Mucosa of descending colon (tissue), 3 donors: ENCODE measurements at regions not wholly inside any gene's neighbourhood (a gene's known extent, or its start where the extent isn't known, plus 50 kb on each side); places are given as distances from the start of the nearest gene placed in this dataset.

Source experiments
- ATAC-seq: fragments of 200-7000 bp; cut with Tn5 transposase; one replicate; pipeline ENCODE4 v1.9.1; 2020; ENCODE audit warnings: mild to moderate bottlenecking, moderate library complexity
- DNase-seq, 3 donors: peaks; one replicate each; pipeline ENCODE4 v3.0.0-alpha.2; 2020
- H3K36me3 ChIP-seq: fragments of 200-600 bp; one replicate; pipeline ENCODE4 v1.8.0; 2021; ENCODE audit warnings: low read depth, mild to moderate bottlenecking
- H3K4me1 ChIP-seq: fragments of 200-600 bp; one replicate; pipeline ENCODE4 v1.8.0; 2021; ENCODE audit warnings: low read depth, mild to moderate bottlenecking
- H3K4me3 ChIP-seq: fragments of 200-600 bp; one replicate; pipeline ENCODE4 v1.8.0; 2021; ENCODE audit warnings: mild to moderate bottlenecking
- H3K9me3 ChIP-seq: fragments of 200-600 bp; one replicate; pipeline ENCODE4 v1.8.0; 2021; ENCODE audit warnings: mild to moderate bottlenecking
- CTCF ChIP-seq: fragments of 200-600 bp; IDR thresholded peaks from one replicate; pipeline ENCODE4 v1.8.0; 2022; ENCODE audit warnings: antibody characterized with exemption, mild to moderate bottlenecking
- intact Hi-C, 2 donors: fragments of 100-400 bp; cut with DNase I in 1 of 2; cut with micrococcal nuclease in 1 of 2; formaldehyde crosslinking; loops; one replicate each; pipeline versions ENCODE4 v1.11.0 to v1.11.1; 2022; cut with DNase I, micrococcal nuclease
- donor health status: DM: no; HTN: no; CAD: no; lungs with moderate emphysema.
- donor health status: DM: no; HTN: no; CAD: no.
- donor health status: DM: no; HTN: yes; CAD: no.

- TF ChIP-seq CTCF: no peak
- no peak for DNase-seq
- no peak overlapping the region for H3K4me3 ChIP-seq
- no peaks in the 10 kb centered on the region for H3K36me3 ChIP-seq
- ATAC-seq: no peak
- intact Hi-C loops: no loop called here
- H3K4me1 ChIP-seq: no peaks in the 10 kb centered on the region
- no peaks in the 10 kb centered on the region for H3K9me3 ChIP-seq
Measured at GRCh38 chr5:107294211-107294550, 376.6 kb downstream of the EFNA5 start.

DNA sequence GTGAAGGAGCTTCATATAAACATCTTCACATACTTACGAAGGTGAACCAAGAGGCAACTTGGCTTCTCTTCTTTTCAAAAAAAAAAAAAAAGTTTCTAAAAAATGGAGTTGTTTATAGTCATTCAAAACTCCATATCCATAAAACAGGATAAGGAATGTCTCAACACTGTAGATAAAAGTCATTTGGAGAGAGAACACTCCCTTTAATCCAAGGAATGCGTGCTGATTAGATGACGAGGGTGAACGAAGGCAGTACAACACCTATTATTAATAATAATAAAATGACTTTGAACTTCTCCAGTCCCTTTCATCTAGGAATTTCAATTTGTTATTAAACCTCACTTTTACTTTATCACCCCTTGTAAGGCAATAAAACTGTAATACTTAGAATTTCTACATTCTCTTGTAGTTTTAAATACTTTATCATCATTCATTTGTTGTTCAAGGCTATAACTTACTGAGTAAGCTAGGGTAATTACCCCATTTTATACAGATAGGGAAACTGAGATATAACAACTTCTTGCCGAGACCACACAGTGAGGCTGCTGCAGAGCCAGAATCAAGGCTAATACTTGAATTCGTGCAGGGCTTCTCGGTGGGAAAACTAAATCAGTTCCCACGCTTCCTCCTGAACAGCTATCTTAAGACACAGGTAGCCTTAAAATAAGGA lies 377.1 kb downstream of the EFNA5 start:
- Histone ChIP-seq H3K4me1 (no peaks in the 10 kb centered on the region), H3K4me3 (no peak overlapping the region), H3K9me3 (no peaks in the 10 kb centered on the region), H3K36me3 (no peaks in the 10 kb centered on the region)
- DNase-seq (no peak), ATAC-seq (no peak)
- TF ChIP-seq CTCF: no peak
- intact Hi-C loops: no loop called here

GRCh38 chr5:107291866-107292265 lies 378.9 kb downstream of the EFNA5 start:
- no peak for TF ChIP-seq CTCF
- DNase-seq (no peak), ATAC-seq (no peak)
- H3K9me3 ChIP-seq: no peaks in the 10 kb centered on the region
- no peaks in the 10 kb centered on the region for H3K36me3 ChIP-seq
- intact Hi-C loops: no loop called here
- H3K4me1 ChIP-seq: no peaks in the 10 kb centered on the region
- H3K4me3 ChIP-seq: no peak overlapping the region

DNA sequence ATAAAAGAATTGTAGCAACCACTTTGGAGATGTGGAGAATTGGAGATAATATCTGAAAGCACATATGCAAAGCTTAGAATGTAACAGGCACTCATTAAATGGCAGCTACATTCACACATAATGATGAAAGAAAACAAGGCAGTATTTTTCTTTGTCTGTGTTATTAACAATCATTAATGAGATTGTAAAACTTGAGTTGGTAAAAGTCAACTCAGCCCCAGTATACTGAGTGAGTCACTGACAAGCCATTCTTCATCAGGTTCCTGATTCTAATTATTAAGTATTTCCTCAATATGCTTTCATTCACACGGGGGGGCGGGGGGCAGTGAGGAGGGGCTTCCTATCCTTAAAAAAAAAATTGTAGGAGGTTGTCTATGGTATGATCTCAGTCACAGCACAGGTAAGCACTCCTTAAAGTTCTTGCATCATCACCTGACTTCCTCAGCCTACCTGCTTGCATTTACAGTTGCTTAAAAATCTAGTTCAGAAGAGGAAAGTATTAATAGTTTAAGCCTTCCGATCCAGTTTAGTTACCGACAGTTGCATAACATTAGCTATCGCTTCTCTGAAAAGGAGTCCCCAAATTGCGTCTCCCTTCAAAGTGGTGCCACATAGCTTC lies 379.8 kb downstream of the EFNA5 start:
- TF ChIP-seq CTCF: no peak
- DNase-seq (no peak), ATAC-seq (no peak)
- Histone ChIP-seq H3K9me3 (no peaks in the 10 kb centered on the region), H3K36me3 (no peaks in the 10 kb centered on the region), H3K4me1 (no peaks in the 10 kb centered on the region), H3K4me3 (no peak overlapping the region)
- intact Hi-C loops: no loop called here

DNA sequence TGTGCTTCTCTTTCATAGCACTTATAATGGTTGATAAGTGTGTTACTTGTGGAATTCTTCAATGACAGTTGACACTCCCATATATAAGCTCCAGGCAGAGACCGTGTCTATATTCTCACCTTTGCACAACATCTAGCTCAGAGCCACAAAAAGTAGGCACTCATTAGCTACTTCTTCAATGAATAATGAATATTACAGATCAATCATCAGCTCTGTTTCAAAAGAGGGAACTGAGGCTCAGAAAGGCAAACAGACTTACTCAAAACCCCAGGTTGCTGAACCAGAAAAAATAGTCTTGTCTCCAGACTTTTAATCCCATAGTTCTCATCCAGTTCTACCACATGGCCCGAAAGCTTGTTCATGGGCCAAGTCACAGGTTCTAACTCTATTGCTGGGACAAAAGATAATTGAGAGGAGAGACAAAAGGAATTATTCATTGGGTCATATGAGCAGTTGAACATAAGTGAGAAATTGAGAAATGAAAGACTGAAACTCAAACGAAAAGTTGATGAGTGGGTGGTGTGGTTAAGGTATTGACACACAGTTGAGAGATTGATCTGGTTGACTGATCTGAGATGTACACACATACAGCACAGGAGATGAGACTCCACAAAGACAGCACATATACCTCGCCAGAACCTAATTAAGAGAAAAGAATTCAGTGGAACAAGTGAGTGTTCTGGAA lies 381.6 kb downstream of the EFNA5 start:
- Histone ChIP-seq H3K36me3 (no peaks in the 10 kb centered on the region), H3K4me1 (no peaks in the 10 kb centered on the region), H3K9me3 (no peaks in the 10 kb centered on the region), H3K4me3 (no peak overlapping the region)
- ATAC-seq: no peak
- TF ChIP-seq CTCF: no peak
- DNase-seq: no peak
- intact Hi-C loops: no loop called here
